Activated T-cell treated with anti-CD3 and anti-CD28 coated beads, Interleukin-2, amount 50 U/mL, for 48 hours (primary cell): ENCODE measurements at regions not wholly inside any gene's neighbourhood (a gene's known extent, or its start where the extent isn't known, plus 50 kb on each side); places are given as distances from the start of the nearest gene placed in this dataset.

Experiments
- DNase-seq, 2 experiments: peaks; one replicate each; pipeline ENCODE4 v3.0.0-alpha.2; 2020

- DNase-seq, result no peak
Measured at GRCh38 chr12:19836056-19836455, 396.8 kb downstream of the AEBP2 start.

DNA sequence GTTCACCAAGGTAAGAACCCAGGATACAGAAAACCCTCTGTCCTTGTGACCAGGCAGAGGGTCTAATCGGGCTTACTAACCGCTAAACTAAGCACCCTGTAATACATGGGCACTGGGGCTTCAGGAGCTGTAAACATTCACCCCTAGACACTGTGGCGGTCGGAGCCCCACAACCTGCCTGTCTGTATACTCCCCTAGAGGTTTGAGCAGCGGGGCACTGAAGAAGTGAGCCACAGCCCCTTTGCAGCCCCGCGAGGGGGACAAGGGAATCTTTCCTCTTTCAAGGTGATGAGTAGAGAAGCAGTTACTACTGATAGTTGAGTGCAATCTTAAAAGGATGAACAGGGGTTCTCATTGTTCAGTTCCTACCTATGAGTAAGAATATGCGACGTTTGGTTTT, 397.2 kb downstream of the AEBP2 start:
- no peak for DNase-seq

GRCh38 chr12:19837543-19837942, 398.3 kb downstream of the AEBP2 start:
- DNase-seq, result no peak

DNA sequence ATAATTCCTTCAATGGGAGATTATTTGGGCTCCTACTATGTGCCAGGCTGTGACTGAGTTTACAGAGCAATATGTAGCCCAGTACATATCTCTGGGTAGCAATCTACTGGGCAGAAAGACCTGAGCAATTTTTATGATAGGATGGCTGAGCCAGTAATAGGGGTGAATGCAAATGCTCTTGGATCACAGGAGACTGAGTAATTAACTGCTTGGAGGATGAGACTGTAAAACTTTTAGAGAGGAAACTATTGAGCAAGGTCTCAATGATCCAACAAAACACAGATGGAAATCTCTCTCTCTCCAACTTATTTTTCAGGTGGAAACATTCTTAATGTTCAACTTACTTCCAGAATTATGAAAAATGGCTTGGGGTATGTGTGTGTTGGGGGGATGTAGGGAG, 402.2 kb downstream of the AEBP2 start:
- DNase-seq, result no peak

- DNase-seq, result no peak
Measured at GRCh38 chr12:19842116-19842515, 402.8 kb downstream of the AEBP2 start.

GRCh38 chr12:19844224-19844623, 404.9 kb downstream of the AEBP2 start:
- DNase-seq, result no peak

- DNase-seq, result no peak
Measured at GRCh38 chr12:19846574-19846973, 407.3 kb downstream of the AEBP2 start.

DNA sequence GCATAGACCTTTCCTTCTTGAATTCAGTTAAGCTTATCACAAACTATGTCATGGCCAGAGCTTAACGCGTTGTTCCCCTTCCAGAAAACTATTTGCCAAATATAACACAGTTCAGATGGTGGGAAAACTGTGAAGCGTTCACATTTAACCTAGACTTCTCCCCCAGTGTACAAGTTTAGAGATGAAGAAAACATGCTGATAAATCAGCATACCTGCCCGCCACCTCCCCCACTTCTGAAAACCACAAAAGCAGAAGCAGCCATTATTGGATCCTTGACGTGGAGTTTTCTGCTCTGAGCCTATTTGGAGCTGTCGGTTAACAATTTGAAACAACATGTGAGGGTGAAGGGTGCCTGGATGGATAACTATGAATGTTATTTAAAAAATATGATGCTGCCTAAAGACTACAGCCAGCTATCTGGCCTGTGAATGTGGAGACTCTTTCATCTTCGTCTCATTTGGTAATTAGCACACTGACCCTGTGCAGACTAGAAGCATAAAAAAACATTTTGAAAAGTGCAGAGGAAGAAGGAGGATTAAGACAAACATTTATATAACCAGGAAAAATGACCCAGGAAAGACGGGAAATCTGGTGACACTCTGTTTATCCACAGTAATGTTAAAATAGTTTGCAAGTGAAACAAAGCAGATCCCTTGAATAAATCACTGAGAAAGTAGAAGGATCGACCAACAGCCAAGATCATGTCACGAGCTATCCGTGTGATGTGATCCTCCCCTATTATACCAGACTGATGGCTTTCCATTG, 408.2 kb downstream of the AEBP2 start:
- no peak for DNase-seq

GRCh38 chr12:19848421-19848820, 409.1 kb downstream of the AEBP2 start:
- DNase-seq, result no peak

DNA sequence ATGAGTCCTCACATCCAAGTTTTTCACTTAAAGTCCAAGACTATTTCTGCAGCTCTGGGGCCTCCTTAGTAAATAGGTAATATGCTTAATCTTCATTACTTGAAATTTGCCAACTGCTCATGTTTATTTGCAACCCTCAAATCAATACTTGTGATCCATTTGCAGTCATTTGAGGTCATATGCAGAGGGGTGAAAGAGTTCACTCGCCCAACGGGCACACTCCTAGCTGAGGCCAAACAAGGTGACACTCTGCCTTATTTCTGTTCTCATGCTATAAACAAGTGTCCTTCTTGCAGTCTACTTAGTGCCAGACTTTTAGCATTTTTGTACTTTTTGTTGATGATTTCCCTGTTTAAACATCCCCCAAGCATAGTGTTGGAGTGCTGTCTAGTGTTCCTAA, 409.9 kb downstream of the AEBP2 start:
- no peak for DNase-seq

DNA sequence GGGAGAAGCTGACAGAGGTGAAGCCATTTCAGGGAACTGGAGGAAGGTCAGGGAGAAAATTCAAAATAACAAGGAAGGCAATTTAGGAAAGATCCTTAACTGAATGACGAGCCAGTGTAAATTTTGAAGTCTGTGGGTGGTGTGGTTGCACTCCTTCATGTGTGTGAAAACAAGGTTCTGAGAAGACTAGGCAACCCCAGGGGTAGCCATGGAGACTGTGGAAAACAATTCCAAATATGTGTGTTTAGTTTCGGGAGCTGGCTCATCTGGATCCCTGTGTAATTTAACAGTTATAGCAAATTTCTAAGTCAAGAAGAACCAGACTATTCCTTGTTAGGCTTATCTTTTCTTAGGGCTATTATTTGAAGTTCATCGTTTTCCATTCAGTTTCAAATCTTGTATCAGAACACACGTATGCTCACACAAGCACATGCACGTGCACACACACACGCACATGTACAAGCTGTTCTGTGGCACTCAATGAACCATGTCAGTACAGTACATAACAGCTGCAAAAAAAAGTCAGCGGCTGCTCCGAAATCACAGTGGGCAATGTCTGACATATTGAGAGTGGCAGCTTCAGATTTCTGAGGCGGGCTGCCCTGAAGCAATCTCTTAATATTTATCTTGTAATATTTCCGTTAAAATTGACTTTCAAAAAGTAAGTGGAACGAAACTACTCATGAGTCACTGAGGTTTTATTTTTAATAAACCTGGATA, 411.2 kb downstream of the AEBP2 start:
- DNase-seq, result no peak

DNA sequence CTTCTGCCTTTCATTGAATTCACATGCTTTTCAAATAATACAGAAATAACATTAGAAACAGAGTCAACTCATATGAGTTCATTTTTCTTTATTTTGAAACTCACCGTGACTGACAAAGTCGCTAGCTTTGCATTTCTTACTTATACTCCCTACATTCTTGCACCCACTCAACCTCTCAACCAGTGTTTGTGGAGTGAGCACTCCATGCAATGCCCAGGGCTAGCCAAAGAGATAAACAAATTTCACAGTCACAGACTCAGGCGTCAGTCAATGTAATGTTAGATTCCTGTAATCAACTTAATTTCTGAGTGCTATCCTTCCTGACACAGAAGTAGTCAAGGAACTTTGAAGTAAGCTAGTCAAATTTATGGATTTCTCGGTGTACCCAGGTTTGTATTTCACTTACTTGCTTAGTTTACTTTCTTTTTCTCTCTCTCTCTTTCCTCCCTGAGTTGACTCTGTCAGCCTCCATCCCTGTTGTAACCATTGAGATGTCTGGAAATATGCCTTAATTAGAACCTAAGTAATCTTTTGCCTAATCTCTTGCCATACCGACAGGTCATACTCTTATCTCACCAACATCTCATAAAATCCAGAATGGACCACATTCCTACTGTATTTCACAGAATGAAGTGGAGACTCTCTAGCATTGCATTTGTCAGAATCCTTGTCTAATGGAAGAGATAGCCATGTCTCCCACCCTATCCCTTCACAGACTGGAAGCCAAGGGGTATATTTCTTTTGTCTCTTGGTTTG, 413.0 kb downstream of the AEBP2 start:
- no peak for DNase-seq

GRCh38 chr12:19855851-19856250, 416.6 kb downstream of the AEBP2 start:
- DNase-seq, result no peak

DNA sequence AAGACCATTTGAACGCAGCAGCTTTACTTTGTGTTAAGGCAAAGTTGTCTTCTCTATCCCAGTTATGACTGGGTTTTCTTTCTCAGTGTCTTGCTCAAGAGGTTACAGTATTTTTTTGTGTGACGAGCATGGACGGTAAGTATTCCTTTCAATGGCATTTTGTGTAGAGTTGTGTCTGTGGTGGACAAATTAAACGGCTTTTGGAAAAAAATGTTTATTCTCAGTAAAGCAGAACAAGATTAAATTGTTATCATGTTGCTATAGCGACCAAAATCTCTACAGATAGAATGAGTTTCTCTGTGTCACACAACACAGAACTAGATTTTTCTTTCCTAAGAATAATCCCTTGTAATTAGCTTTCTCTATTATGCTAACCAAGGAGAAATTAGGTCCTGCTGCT, 417.1 kb downstream of the AEBP2 start:
- DNase-seq, result no peak

DNA sequence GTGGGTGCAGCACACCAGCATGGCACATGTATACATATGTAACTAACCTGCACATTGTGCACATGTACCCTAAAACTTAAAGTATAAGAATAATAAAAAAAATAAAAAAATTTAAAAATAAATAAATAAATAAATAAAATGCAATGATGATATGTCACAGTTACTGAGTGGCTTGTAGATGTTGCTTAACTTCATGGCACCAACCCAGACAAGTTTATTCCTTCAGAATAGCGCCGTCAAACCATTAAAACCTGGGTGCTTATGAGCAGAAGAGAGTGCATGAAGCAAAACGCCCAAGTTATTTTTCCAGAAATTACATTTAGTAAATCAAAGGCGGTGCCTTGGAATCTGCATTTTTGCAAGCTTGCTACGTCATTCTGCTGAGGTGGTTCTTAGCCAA, 417.9 kb downstream of the AEBP2 start:
- no peak for DNase-seq

DNA sequence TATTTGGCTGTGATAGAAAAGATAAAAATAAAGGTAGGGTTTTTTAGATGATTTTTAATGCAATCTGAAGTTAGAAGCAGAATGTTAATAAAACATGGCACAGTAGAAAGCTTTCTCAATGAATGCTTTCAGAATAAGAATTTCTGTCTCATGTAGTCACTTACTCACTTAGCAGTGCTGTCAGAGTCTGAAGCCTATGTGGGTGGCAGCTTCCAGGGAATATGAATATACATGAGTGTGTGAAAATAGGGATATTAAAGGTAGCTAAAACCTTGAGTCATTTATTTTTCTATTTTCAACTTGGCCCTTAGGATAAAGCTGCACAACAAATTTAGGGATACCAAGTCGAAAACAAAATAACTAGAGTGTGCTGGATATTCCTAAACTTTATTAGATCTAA, 427.9 kb downstream of the AEBP2 start:
- DNase-seq, result no peak

- no peak for DNase-seq
Measured at GRCh38 chr12:19867970-19868369, 428.7 kb downstream of the AEBP2 start.

DNA sequence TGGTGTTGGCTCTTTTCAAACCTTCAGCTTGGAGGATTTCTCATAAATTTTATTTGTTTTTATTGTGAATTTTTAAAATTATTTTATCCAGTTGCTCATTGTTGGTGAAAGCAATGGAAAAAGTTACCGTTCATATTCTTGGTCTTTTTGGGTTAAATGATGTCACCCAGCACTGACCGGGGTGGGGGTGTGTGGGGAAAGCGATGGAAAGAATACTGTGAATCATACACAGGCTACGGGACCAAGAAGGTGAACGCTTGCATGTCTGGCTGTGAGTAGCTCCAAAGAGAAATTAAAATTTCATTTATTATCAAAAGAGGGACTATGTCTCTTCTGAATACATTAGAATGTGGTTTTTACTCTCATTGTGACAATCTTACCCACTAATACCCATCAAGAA, 430.1 kb downstream of the AEBP2 start:
- no peak for DNase-seq

DNA sequence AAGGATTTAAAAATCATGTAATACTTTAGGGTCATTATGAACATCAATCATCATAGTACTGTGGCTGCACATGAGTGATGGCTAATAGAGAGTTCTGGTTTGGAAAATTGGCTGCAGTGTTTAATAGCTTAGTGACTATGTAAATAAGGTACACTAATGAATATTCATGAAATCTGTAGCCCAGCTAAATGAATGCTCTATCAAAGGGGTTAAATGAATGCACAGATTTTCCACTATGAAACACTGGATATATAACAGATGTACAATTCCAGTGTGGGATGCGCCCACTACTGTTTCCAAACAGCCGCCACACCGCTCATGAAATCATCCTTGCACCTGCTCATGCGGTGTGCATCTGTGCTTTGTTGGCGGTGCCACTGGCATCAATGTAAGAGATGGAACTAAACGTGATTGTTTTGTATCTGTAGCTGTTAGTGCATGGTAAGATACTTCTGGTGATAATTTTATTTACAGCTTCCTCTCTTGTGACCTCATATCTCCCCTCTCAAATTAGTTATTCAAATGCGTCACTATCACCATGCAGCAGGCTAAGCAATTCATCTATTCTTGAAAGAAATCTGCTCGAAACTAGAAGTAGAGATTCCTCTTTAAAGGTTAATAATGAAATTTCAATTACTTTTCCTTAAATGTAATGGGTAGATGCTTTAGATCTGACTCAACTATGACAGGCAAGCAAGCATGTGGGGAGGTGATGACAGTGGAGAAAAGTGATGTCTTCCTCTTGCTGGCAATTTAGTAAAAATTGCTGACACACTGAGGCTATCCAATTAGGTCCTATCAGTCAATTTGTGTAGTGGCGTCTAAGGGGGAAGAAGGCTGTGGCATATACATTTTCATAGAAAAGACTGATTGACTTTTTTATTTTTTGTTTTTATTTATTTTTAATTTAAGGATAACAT, 433.6 kb downstream of the AEBP2 start:
- DNase-seq, result no peak

- DNase-seq, result no peak
Measured at GRCh38 chr12:19880076-19880475, 440.8 kb downstream of the AEBP2 start.

DNA sequence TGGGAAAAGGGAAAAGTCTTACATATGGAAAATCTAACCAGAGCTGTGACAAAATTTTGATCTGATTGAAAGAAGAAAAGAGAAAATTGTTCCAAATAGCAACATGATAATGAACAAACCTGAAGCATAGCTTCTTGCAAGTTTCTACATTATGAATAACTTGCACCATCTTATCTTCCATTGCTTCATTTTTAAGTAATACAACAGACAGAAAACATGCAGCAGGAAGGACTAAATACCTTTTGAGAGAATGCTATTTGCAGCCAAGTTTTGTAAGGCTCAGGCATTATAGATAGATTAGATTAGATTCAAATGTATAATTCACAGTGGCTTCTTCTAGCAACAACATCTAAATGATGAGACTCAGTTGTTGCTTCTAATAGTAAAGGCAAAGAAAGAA, 441.4 kb downstream of the AEBP2 start:
- no peak for DNase-seq

DNA sequence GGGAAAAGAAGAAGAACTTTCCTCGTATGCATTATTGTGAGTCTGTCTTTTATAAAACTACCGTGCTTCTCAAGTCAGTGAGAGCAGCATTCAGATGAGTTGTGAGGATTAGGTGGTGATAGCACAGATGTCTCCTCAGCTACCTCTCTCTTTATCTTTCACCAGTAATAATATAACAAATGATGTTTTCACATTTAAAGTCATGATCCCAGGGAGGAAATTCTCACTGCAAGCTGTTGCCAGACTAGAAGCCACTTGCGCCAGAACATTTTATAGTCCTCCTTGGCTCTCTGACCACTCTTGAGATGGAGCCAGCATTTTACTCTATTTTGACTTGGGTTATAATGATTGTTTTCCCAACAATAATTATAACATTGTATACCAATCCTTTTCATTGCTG, 443.1 kb downstream of the AEBP2 start:
- no peak for DNase-seq

DNA sequence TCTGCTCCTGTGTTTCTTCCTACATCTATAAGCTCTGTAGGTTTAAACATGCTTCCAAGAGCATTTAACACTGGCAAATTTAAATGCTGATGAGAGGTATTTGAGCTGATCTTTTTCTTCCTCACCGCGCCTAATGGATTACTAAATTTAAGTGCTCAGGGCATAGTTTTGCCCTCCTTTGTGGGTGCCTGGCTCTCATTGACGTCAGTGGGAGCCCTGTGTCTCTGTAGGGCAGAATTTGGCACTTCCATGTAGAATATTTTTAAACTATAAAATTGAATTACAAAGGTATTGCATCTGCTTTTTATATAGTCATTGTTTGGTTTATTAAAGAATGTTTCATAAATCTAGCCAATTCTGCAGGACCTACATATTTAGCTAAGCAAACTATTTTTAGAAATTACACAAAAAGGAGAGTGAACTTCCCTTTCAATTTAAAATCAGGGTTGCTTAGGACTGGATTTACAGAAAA, 444.8 kb downstream of the AEBP2 start:
- no peak for DNase-seq
